ENCODE measurements at regions not wholly inside any gene's neighbourhood (a gene's known extent, or its start where the extent isn't known, plus 50 kb on each side); places are given as distances from the start of the nearest gene placed in this dataset.

GRCh38 chr14:95402176-95402575 is 82.5 kb upstream of the CLMN start:
- TF ChIP-seq CTCF (IDR thresholded peaks at IDR 0.05) (no peak), POLR2A (IDR thresholded peaks at IDR 0.05) (no peak)

All from uterus (tissue), 2 donors.